ENCODE measurements at regions not wholly inside any gene's neighbourhood (a gene's known extent, or its start where the extent isn't known, plus 50 kb on each side); places are given as distances from the start of the nearest gene placed in this dataset.

DNA sequence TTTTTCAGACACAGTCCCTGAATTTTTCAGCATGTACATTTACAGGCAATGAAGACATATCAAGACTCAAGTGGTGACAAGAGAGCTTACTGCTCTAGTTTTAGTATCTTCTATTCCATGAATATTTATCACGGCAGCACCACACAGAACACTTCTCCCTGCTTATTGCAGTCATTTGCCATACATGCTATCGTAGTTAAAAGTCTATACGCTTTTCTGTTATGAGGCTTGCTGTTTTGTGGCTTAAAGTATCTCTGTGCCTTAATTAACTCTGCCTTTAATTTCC is 65.4 kb upstream of the GK2 start:
- intact Hi-C loops (cut with micrococcal nuclease): no loop called here
- Histone ChIP-seq H3K18ac (ENCODE audit: low read depth, low read length) (no peak overlapping the region), H3K9me3 (ENCODE audit: control insufficient read depth, insufficient read depth, low read length) (no peaks in the 10 kb centered on the region), H2AK9ac (replicated peaks; ENCODE audit: low read depth, low read length, poor library complexity) (no peak overlapping the region), H2BK20ac (ENCODE audit: low read depth, low read length) (no peak overlapping the region), H4K8ac (ENCODE audit: low read depth in 2 of 2, low read length in 2 of 2) (no peak overlapping the region), H3K56ac (ENCODE audit: extremely low read depth, insufficient read depth, low read length) (no peak overlapping the region), H3K4me2 (ENCODE audit: low read depth, low read length) (no peak overlapping the region), H2BK120ac (ENCODE audit: low read depth, low read length) (no peak overlapping the region), H3K4me1 (ENCODE audit: control insufficient read depth, insufficient read depth, low read length) (no peaks in the 10 kb centered on the region), H3K23ac (ENCODE audit: low read depth, low read length) (no peak overlapping the region), H3K14ac (replicated peaks; ENCODE audit: low read depth, low read length) (no peak overlapping the region), H2AFZ (replicated peaks; ENCODE audit: low read length, poor library complexity) (no peak overlapping the region), H3K4me3 (ENCODE audit: insufficient read depth, low read depth, low read length) (no peak overlapping the region), H3K36me3 (ENCODE audit: control insufficient read depth, insufficient read depth, low read length) (no peaks in the 10 kb centered on the region), H3K9ac (ENCODE audit: low read depth, low read length) (no peak overlapping the region), H2BK5ac (ENCODE audit: low read depth, low read length, poor library complexity, severe bottlenecking) (no peak overlapping the region), H3K27me3 (ENCODE audit: control insufficient read depth, insufficient read depth, low read length) (no peaks in the 10 kb centered on the region), H2BK15ac (ENCODE audit: low read depth, low read length) (no peak overlapping the region), H4K91ac (ENCODE audit: insufficient read depth, low read depth, low read length) (no peak overlapping the region), H4K20me1 (ENCODE audit: insufficient read depth, low read length) (no peaks in the 10 kb centered on the region), H4K5ac (ENCODE audit: low read depth, low read length) (no peak overlapping the region), H3K9me1 (ENCODE audit: insufficient read depth, low read length) (no peaks in the 10 kb centered on the region), H3K4ac (ENCODE audit: low read depth, low read length) (no peak overlapping the region), H3K27ac (ENCODE audit: insufficient read depth, low read length) (no peak overlapping the region), H3K79me1 (ENCODE audit: low read depth in 1 of 2, low read length in 2 of 2) (no peaks in the 10 kb centered on the region), H2AK5ac (ENCODE audit: low read depth, low read length) (no peak overlapping the region)
- in situ Hi-C loops (cut with MboI; ENCODE audit: low sequenced_read_pairs): no loop called here
- TF ChIP-seq, protein P1, sequence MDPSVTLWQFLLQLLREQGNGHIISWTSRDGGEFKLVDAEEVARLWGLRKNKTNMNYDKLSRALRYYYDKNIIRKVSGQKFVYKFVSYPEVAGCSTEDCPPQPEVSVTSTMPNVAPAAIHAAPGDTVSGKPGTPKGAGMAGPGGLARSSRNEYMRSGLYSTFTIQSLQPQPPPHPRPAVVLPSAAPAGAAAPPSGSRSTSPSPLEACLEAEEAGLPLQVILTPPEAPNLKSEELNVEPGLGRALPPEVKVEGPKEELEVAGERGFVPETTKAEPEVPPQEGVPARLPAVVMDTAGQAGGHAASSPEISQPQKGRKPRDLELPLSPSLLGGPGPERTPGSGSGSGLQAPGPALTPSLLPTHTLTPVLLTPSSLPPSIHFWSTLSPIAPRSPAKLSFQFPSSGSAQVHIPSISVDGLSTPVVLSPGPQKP (IDR thresholded peaks at IDR 0.05; ENCODE audit: borderline replicate concordance, low read depth, low read length): no peak
- no peak for TF ChIP-seq RCOR1 (IDR thresholded peaks at IDR 0.05; ENCODE audit: insufficient replicate concordance, low read length)
- TF ChIP-seq MXI1 (IDR thresholded peaks at IDR 0.05; ENCODE audit: borderline replicate concordance, low read depth, low read length): no peak
- no peak for TF ChIP-seq MAZ (IDR thresholded peaks at IDR 0.05; ENCODE audit: borderline replicate concordance, low read depth, low read length)
- TF ChIP-seq, protein P2, sequence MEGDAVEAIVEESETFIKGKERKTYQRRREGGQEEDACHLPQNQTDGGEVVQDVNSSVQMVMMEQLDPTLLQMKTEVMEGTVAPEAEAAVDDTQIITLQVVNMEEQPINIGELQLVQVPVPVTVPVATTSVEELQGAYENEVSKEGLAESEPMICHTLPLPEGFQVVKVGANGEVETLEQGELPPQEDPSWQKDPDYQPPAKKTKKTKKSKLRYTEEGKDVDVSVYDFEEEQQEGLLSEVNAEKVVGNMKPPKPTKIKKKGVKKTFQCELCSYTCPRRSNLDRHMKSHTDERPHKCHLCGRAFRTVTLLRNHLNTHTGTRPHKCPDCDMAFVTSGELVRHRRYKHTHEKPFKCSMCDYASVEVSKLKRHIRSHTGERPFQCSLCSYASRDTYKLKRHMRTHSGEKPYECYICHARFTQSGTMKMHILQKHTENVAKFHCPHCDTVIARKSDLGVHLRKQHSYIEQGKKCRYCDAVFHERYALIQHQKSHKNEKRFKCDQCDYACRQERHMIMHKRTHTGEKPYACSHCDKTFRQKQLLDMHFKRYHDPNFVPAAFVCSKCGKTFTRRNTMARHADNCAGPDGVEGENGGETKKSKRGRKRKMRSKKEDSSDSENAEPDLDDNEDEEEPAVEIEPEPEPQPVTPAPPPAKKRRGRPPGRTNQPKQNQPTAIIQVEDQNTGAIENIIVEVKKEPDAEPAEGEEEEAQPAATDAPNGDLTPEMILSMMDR (conservative IDR thresholded peaks at IDR 0.05; ENCODE audit: low read depth, low read length): no peak
- no peak for TF ChIP-seq BHLHE40 (IDR thresholded peaks at IDR 0.05; ENCODE audit: low read depth, low read length)
- TF ChIP-seq RFX5 (IDR thresholded peaks at IDR 0.05; ENCODE audit: low read depth, low read length): no peak
- TF ChIP-seq NFE2L2 (IDR thresholded peaks at IDR 0.05; ENCODE audit: low read depth, low read length): no peak
- no peak for TF ChIP-seq POLR2A (IDR thresholded peaks at IDR 0.05; ENCODE audit: low read depth, low read length)
- TF ChIP-seq RAD21 (IDR thresholded peaks at IDR 0.05; ENCODE audit: low read length): no peak
- TF ChIP-seq CHD1 (IDR thresholded peaks at IDR 0.05; ENCODE audit: low read depth, low read length): no peak
- TF ChIP-seq CEBPB (IDR thresholded peaks at IDR 0.05; ENCODE audit: low read depth, low read length): no peak
- no peak for TF ChIP-seq SMC3 (IDR thresholded peaks at IDR 0.05; ENCODE audit: low read depth, low read length)
- no peak for TF ChIP-seq FOS (IDR thresholded peaks at IDR 0.05; ENCODE audit: low read depth, low read length)
- TF ChIP-seq, protein P3, sequence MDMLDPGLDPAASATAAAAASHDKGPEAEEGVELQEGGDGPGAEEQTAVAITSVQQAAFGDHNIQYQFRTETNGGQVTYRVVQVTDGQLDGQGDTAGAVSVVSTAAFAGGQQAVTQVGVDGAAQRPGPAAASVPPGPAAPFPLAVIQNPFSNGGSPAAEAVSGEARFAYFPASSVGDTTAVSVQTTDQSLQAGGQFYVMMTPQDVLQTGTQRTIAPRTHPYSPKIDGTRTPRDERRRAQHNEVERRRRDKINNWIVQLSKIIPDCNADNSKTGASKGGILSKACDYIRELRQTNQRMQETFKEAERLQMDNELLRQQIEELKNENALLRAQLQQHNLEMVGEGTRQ (IDR thresholded peaks at IDR 0.05; ENCODE audit: low read depth, low read length): no peak
- no peak for TF ChIP-seq MAFK (IDR thresholded peaks at IDR 0.05; ENCODE audit: low read depth, low read length)
- ATAC-seq (ENCODE audit: low read depth) (no peak), DNase-seq (no peak)
- WGBS, 2 experiments (ENCODE audit: extremely low coverage in 2 of 2, insufficient read length in 1 of 2): no CpG with 5 or more reads among the region's 3 CpGs
- no TSS peak for BruUV-seq (replicated peaks)
- ChIA-PET POLR2A (ENCODE audit: unreplicated experiment) (no interaction called here), CTCF (no interaction called here)
- dilution Hi-C loops (cut with HindIII; ENCODE audit: low sequenced_read_pairs, unreplicated experiment): no loop called here

Measured in IMR-90 (cell line).